ENCODE measurements at regions not wholly inside any gene's neighbourhood (a gene's known extent, or its start where the extent isn't known, plus 50 kb on each side); places are given as distances from the start of the nearest gene placed in this dataset.

GRCh38 chr12:124477107-124477915 lies 90.1 kb downstream of the NCOR2 start:
- TF ChIP-seq EZH2 (IDR thresholded peaks at IDR 0.05; ENCODE audit: insufficient read depth, poor library complexity, severe bottlenecking) (no peak), EZH2phosphoT487 (IDR thresholded peaks at IDR 0.05; ENCODE audit: insufficient read depth, low read depth) (no peak)

Measured in GM23248 (cell line).